IMR-90 (cell line): ENCODE measurements at regions not wholly inside any gene's neighbourhood (a gene's known extent, or its start where the extent isn't known, plus 50 kb on each side); places are given as distances from the start of the nearest gene placed in this dataset.

Experiments used
- ATAC-seq: fragments of 200-7000 bp; cut with Tn5 transposase; 2 replicates; pipeline ENCODE4 v1.9.1; 2020; ENCODE audit warnings: low read depth, mild to moderate bottlenecking, moderate library complexity
- BruUV-seq: library from RNA; stranded (reverse); fragments of 400-500 nt; replicated peaks from 2 replicates; lab custom pipeline; 2021; lab: Mats Ljungman, UMichigan
- CTCF ChIA-PET: fragments of 300-600 bp; formaldehyde crosslinking; extraction: SDS; loops from one replicate; lab custom pipeline; 2021; ENCODE audit warnings: antibody characterized with exemption; lab: Yijun Ruan, JAX
- POLR2A ChIA-PET: fragments of 300-600 bp; sonication (Branson Sonifier 250); formaldehyde crosslinking; loops from one replicate; lab custom pipeline; 2022; ENCODE audit warnings: antibody characterized with exemption; ENCODE audit not compliant: unreplicated experiment; lab: Charles Lee
- DNase-seq: peaks from one replicate; pipeline ENCODE4 v3.0.0; 2013
- H2AFZ ChIP-seq: replicated peaks from 2 replicates; pipeline ENCODE3; 2013; ENCODE audit warnings: low read length, mild to moderate bottlenecking; ENCODE audit not compliant: poor library complexity
- H2AK5ac ChIP-seq: 2 replicates; pipeline ENCODE4 v1.6.1; 2013; ENCODE audit warnings: low read depth, low read length, inconsistent platforms
- H2AK9ac ChIP-seq: replicated peaks from 2 replicates; pipeline ENCODE3; 2013; ENCODE audit warnings: mild to moderate bottlenecking, low read depth, low read length, moderate library complexity; ENCODE audit not compliant: poor library complexity
- H2BK120ac ChIP-seq: 2 replicates; pipeline ENCODE4 v1.6.1; 2013; ENCODE audit warnings: low read depth, low read length, inconsistent platforms
- H2BK15ac ChIP-seq: 3 replicates; pipeline ENCODE4 v1.6.1; 2013; ENCODE audit warnings: low read depth, low read length, inconsistent platforms
- H2BK20ac ChIP-seq: 2 replicates; pipeline ENCODE4 v1.6.1; 2013; ENCODE audit warnings: low read depth, mild to moderate bottlenecking, inconsistent platforms, low read length, moderate library complexity
- H2BK5ac ChIP-seq: 2 replicates; pipeline ENCODE4 v1.6.1; 2013; ENCODE audit warnings: mild to moderate bottlenecking, low read depth, low read length, inconsistent platforms; ENCODE audit not compliant: poor library complexity, severe bottlenecking
- H3K14ac ChIP-seq: replicated peaks from 2 replicates; pipeline ENCODE4 v1.6.1; 2013; ENCODE audit warnings: low read depth, low read length, inconsistent platforms
- H3K18ac ChIP-seq: 2 replicates; pipeline ENCODE4 v1.6.1; 2013; ENCODE audit warnings: low read depth, low read length, control low read depth
- H3K23ac ChIP-seq: 2 replicates; pipeline ENCODE4 v1.6.1; 2013; ENCODE audit warnings: low read depth, low read length, inconsistent platforms
- H3K27ac ChIP-seq: 2 replicates; pipeline ENCODE4 v1.5.1; 2013; ENCODE audit warnings: mild to moderate bottlenecking, control low read depth, low read length; ENCODE audit not compliant: insufficient read depth
- H3K27me3 ChIP-seq: 2 replicates; pipeline ENCODE4 v1.6.1; 2013; ENCODE audit warnings: low read length; ENCODE audit not compliant: control insufficient read depth, insufficient read depth
- H3K36me3 ChIP-seq: 2 replicates; pipeline ENCODE4 v1.6.1; 2013; ENCODE audit warnings: low read length, mixed read lengths; ENCODE audit not compliant: control insufficient read depth, insufficient read depth
- H3K4ac ChIP-seq: 2 replicates; pipeline ENCODE4 v1.6.1; 2013; ENCODE audit warnings: low read depth, low read length, inconsistent platforms
- H3K4me1 ChIP-seq: 2 replicates; pipeline ENCODE4 v1.6.1; 2013; ENCODE audit warnings: low read length, mixed read lengths; ENCODE audit not compliant: control insufficient read depth, insufficient read depth
- H3K4me2 ChIP-seq: 2 replicates; pipeline ENCODE4 v1.6.1; 2013; ENCODE audit warnings: low read depth, mild to moderate bottlenecking, control low read depth, low read length, moderate library complexity
- H3K4me3 ChIP-seq: 2 replicates; pipeline ENCODE4 v1.5.1; 2013; ENCODE audit warnings: low read depth, mild to moderate bottlenecking, control low read depth, low read length, moderate library complexity; ENCODE audit not compliant: insufficient read depth
- H3K56ac ChIP-seq: 2 replicates; pipeline ENCODE4 v1.6.1; 2013; ENCODE audit warnings: low read length, inconsistent platforms; ENCODE audit not compliant: insufficient read depth; ENCODE audit errors: extremely low read depth
- H3K79me1 ChIP-seq, 2 experiments: 2 replicates each; pipeline ENCODE4 v1.6.1; 2013; ENCODE audit warnings: low read length in 2 of 2, inconsistent platforms in 1 of 2, low read depth in 1 of 2
- H3K9ac ChIP-seq: 2 replicates; pipeline ENCODE4 v1.6.1; 2013; ENCODE audit warnings: low read depth, low read length, control low read depth
- H3K9me1 ChIP-seq: 2 replicates; pipeline ENCODE4 v1.6.1; 2013; ENCODE audit warnings: low read length, inconsistent platforms; ENCODE audit not compliant: insufficient read depth
- H3K9me3 ChIP-seq: 2 replicates; pipeline ENCODE4 v1.6.1; 2013; ENCODE audit warnings: low read length; ENCODE audit not compliant: control insufficient read depth, insufficient read depth
- H4K20me1 ChIP-seq: 2 replicates; pipeline ENCODE4 v1.6.1; 2013; ENCODE audit warnings: low read length, inconsistent platforms; ENCODE audit not compliant: insufficient read depth
- H4K5ac ChIP-seq: 2 replicates; pipeline ENCODE4 v1.6.1; 2013; ENCODE audit warnings: mild to moderate bottlenecking, low read depth, low read length, control low read depth
- H4K8ac ChIP-seq, 2 experiments: 2 replicates each; pipeline ENCODE4 v1.6.1; 2013; ENCODE audit warnings: low read depth in 2 of 2, low read length in 2 of 2, control low read depth in 1 of 2, inconsistent platforms in 1 of 2
- H4K91ac ChIP-seq: 2 replicates; pipeline ENCODE4 v1.6.1; 2013; ENCODE audit warnings: low read depth, low read length, inconsistent platforms; ENCODE audit not compliant: insufficient read depth
- CEBPB ChIP-seq: IDR thresholded peaks from 2 replicates; pipeline ENCODE4 v1.6.1; 2012; ENCODE audit warnings: low read depth, low read length, improper control_type of control experiment
- MAFK ChIP-seq: IDR thresholded peaks from 2 replicates; pipeline ENCODE4 v1.6.1; 2012; ENCODE audit warnings: low read depth, low read length, improper control_type of control experiment
- MAZ ChIP-seq: IDR thresholded peaks from 2 replicates; pipeline ENCODE4 v1.6.1; 2012; ENCODE audit warnings: low read depth, mild to moderate bottlenecking, low read length, improper control_type of control experiment, moderate library complexity, borderline replicate concordance
- MXI1 ChIP-seq: IDR thresholded peaks from 2 replicates; pipeline ENCODE4 v1.6.1; 2012; ENCODE audit warnings: low read depth, mild to moderate bottlenecking, low read length, moderate library complexity, borderline replicate concordance
- NFE2L2 ChIP-seq: fragments of 150-350 bp; IDR thresholded peaks from 2 replicates; pipeline ENCODE4 v1.6.1; 2016; ENCODE audit warnings: low read depth, mild to moderate bottlenecking, low read length
- RCOR1 ChIP-seq: IDR thresholded peaks from 2 replicates; pipeline ENCODE4 v1.6.1; 2012; ENCODE audit warnings: mild to moderate bottlenecking, low read length, improper control_type of control experiment; ENCODE audit not compliant: insufficient replicate concordance
- SMC3 ChIP-seq: fragments of 150-350 bp; IDR thresholded peaks from 2 replicates; pipeline ENCODE4 v1.6.1; 2016; ENCODE audit warnings: low read depth, mild to moderate bottlenecking, antibody characterized with exemption, low read length, moderate library complexity
- WGBS, 2 experiments: methylation state at CpG; one replicate each; pipeline versions ENCODE4 v1.1.5 to v1.1.7; 2013; ENCODE audit warnings: missing lambda C conversion rate in 2 of 2; ENCODE audit not compliant: insufficient read length in 1 of 2; ENCODE audit errors: extremely low coverage in 2 of 2; 5-methylcytosine and 5-hydroxymethylcytosine counted together
- dilution Hi-C: fragments of 300-500 bp; cut with HindIII; formaldehyde crosslinking; loops from one replicate; pipeline ENCODE4 v1.14.3; 2018; ENCODE audit warnings: low sequenced_read_pairs; ENCODE audit not compliant: unreplicated experiment
- in situ Hi-C: fragments of 300-500 bp; cut with MboI; formaldehyde crosslinking; loops from 3 replicates; pipeline ENCODE4 v1.14.3; 2019; ENCODE audit warnings: low sequenced_read_pairs, inconsistent platforms, mixed read lengths
- intact Hi-C: fragments of 100-400 bp; cut with micrococcal nuclease; formaldehyde crosslinking; loops from 2 replicates; pipeline ENCODE4 v1.10.0; 2022
- TF ChIP-seq, protein P1 (sequence below): conservative IDR thresholded peaks from 2 replicates; pipeline ENCODE4 v1.5.1; 2012; ENCODE audit warnings: mild to moderate bottlenecking, low read depth, low read length, improper control_type of control experiment
- TF ChIP-seq, protein P2 (sequence below): fragments of 150-350 bp; IDR thresholded peaks from 2 replicates; pipeline ENCODE4 v1.6.1; 2016; ENCODE audit warnings: low read depth, mild to moderate bottlenecking, low read length, moderate library complexity, borderline replicate concordance

DNA sequence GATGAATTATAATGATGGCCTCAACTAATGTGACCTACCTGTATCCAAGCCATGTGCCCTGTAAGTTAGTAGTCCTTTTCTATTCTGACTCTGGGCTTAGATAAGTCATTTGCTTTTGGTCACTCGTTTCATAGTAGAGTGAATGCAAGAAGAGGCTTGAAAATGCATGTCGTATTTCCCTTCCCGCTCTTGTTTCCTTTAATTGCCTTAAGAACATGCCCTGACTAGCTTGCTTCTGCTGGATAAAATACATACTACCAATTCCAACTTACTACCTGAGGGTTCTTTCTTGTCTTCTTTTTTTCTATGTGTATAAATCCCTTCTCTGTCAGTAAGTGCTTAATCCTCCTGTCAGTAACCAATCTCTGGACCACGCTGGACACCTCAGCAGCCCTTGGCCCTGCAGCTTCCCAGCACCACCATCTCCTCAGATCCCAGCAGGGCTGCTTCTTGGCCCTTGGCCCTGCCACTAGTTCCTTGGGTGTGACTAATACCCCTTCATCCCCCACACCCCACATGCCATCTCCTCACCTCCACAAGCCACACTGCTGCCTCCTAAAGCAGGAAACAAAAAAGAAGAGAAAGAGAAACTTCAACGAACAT, 771.7 kb downstream of the IGSF11 start:
- ATAC-seq = no peak
- dilution Hi-C loops = no loop called here
- CTCF ChIA-PET = no interaction called here

More for the DNA sequence above, 771.7 kb downstream of the IGSF11 start:
- H4K91ac ChIP-seq = no peak overlapping the region
- POLR2A ChIA-PET = no interaction called here
- H3K4me3 ChIP-seq = no peak overlapping the region
- H3K4me2 ChIP-seq = no peak overlapping the region
- H2BK5ac ChIP-seq = no peak overlapping the region
- no peaks in the 10 kb centered on the region for H3K9me3 ChIP-seq
- WGBS, 2 experiments = no CpG with 5 or more reads among the region's 5 CpGs
- H4K8ac ChIP-seq = no peak overlapping the region
- H2BK120ac ChIP-seq = no peak overlapping the region
- no peak overlapping the region for H2AK9ac ChIP-seq
- H2BK15ac ChIP-seq = no peak overlapping the region
- no peak overlapping the region for H3K14ac ChIP-seq
- H3K27me3 ChIP-seq = no peaks in the 10 kb centered on the region
- H3K4me1 ChIP-seq = no peaks in the 10 kb centered on the region
- H2BK20ac ChIP-seq = no peak overlapping the region
- H4K5ac ChIP-seq = no peak overlapping the region
- no peaks in the 10 kb centered on the region for H3K36me3 ChIP-seq
- H3K79me1 ChIP-seq = no peaks in the 10 kb centered on the region
- in situ Hi-C loops = no loop called here
- no peak overlapping the region for H2AFZ ChIP-seq
- H3K9me1 ChIP-seq = no peaks in the 10 kb centered on the region
- H3K9ac ChIP-seq = no peak overlapping the region
- no peak for TF ChIP-seq MAZ
- no peak for TF ChIP-seq SMC3
- TF ChIP-seq NFE2L2 = no peak
- TF ChIP-seq, protein P1, sequence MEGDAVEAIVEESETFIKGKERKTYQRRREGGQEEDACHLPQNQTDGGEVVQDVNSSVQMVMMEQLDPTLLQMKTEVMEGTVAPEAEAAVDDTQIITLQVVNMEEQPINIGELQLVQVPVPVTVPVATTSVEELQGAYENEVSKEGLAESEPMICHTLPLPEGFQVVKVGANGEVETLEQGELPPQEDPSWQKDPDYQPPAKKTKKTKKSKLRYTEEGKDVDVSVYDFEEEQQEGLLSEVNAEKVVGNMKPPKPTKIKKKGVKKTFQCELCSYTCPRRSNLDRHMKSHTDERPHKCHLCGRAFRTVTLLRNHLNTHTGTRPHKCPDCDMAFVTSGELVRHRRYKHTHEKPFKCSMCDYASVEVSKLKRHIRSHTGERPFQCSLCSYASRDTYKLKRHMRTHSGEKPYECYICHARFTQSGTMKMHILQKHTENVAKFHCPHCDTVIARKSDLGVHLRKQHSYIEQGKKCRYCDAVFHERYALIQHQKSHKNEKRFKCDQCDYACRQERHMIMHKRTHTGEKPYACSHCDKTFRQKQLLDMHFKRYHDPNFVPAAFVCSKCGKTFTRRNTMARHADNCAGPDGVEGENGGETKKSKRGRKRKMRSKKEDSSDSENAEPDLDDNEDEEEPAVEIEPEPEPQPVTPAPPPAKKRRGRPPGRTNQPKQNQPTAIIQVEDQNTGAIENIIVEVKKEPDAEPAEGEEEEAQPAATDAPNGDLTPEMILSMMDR = no peak
- TF ChIP-seq RCOR1 = no peak
- no peak for TF ChIP-seq CEBPB
- TF ChIP-seq MAFK = no peak
- TF ChIP-seq, protein P2, sequence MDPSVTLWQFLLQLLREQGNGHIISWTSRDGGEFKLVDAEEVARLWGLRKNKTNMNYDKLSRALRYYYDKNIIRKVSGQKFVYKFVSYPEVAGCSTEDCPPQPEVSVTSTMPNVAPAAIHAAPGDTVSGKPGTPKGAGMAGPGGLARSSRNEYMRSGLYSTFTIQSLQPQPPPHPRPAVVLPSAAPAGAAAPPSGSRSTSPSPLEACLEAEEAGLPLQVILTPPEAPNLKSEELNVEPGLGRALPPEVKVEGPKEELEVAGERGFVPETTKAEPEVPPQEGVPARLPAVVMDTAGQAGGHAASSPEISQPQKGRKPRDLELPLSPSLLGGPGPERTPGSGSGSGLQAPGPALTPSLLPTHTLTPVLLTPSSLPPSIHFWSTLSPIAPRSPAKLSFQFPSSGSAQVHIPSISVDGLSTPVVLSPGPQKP = no peak
- TF ChIP-seq MXI1 = no peak
- no peak for DNase-seq
- no TSS peak for BruUV-seq
- H2AK5ac ChIP-seq = no peak overlapping the region
- H4K20me1 ChIP-seq = no peaks in the 10 kb centered on the region
- H3K18ac ChIP-seq = no peak overlapping the region
- H3K27ac ChIP-seq = no peak overlapping the region
- no peak overlapping the region for H3K4ac ChIP-seq
- H3K56ac ChIP-seq = no peak overlapping the region
- no peak overlapping the region for H3K23ac ChIP-seq
- intact Hi-C loops = no loop called here
